IMR-90 (cell line): ENCODE measurements at regions not wholly inside any gene's neighbourhood (a gene's known extent, or its start where the extent isn't known, plus 50 kb on each side); places are given as distances from the start of the nearest gene placed in this dataset.

Source experiments
- ATAC-seq: fragments of 200-7000 bp; cut with Tn5 transposase; 2 replicates; pipeline ENCODE4 v1.9.1; 2020; ENCODE audit warnings: low read depth, mild to moderate bottlenecking, moderate library complexity
- BruUV-seq: library from RNA; stranded (reverse); fragments of 400-500 nt; replicated peaks from 2 replicates; lab custom pipeline; 2021; lab: Mats Ljungman, UMichigan
- CTCF ChIA-PET: fragments of 300-600 bp; formaldehyde crosslinking; extraction: SDS; loops from one replicate; lab custom pipeline; 2021; ENCODE audit warnings: antibody characterized with exemption; lab: Yijun Ruan, JAX
- POLR2A ChIA-PET: fragments of 300-600 bp; sonication (Branson Sonifier 250); formaldehyde crosslinking; loops from one replicate; lab custom pipeline; 2022; ENCODE audit warnings: antibody characterized with exemption; ENCODE audit not compliant: unreplicated experiment; lab: Charles Lee
- DNase-seq: peaks from one replicate; pipeline ENCODE4 v3.0.0; 2013
- H2AFZ ChIP-seq: replicated peaks from 2 replicates; pipeline ENCODE3; 2013; ENCODE audit warnings: low read length, mild to moderate bottlenecking; ENCODE audit not compliant: poor library complexity
- H2AK5ac ChIP-seq: 2 replicates; pipeline ENCODE4 v1.6.1; 2013; ENCODE audit warnings: low read depth, low read length, inconsistent platforms
- H2AK9ac ChIP-seq: replicated peaks from 2 replicates; pipeline ENCODE3; 2013; ENCODE audit warnings: mild to moderate bottlenecking, low read depth, low read length, moderate library complexity; ENCODE audit not compliant: poor library complexity
- H2BK120ac ChIP-seq: 2 replicates; pipeline ENCODE4 v1.6.1; 2013; ENCODE audit warnings: low read depth, low read length, inconsistent platforms
- H2BK15ac ChIP-seq: 3 replicates; pipeline ENCODE4 v1.6.1; 2013; ENCODE audit warnings: low read depth, low read length, inconsistent platforms
- H2BK20ac ChIP-seq: 2 replicates; pipeline ENCODE4 v1.6.1; 2013; ENCODE audit warnings: low read depth, mild to moderate bottlenecking, inconsistent platforms, low read length, moderate library complexity
- H2BK5ac ChIP-seq: 2 replicates; pipeline ENCODE4 v1.6.1; 2013; ENCODE audit warnings: mild to moderate bottlenecking, low read depth, low read length, inconsistent platforms; ENCODE audit not compliant: poor library complexity, severe bottlenecking
- H3K14ac ChIP-seq: replicated peaks from 2 replicates; pipeline ENCODE4 v1.6.1; 2013; ENCODE audit warnings: low read depth, low read length, inconsistent platforms
- H3K18ac ChIP-seq: 2 replicates; pipeline ENCODE4 v1.6.1; 2013; ENCODE audit warnings: low read depth, low read length, control low read depth
- H3K23ac ChIP-seq: 2 replicates; pipeline ENCODE4 v1.6.1; 2013; ENCODE audit warnings: low read depth, low read length, inconsistent platforms
- H3K27ac ChIP-seq: 2 replicates; pipeline ENCODE4 v1.5.1; 2013; ENCODE audit warnings: mild to moderate bottlenecking, control low read depth, low read length; ENCODE audit not compliant: insufficient read depth
- H3K27me3 ChIP-seq: 2 replicates; pipeline ENCODE4 v1.6.1; 2013; ENCODE audit warnings: low read length; ENCODE audit not compliant: control insufficient read depth, insufficient read depth
- H3K36me3 ChIP-seq: 2 replicates; pipeline ENCODE4 v1.6.1; 2013; ENCODE audit warnings: low read length, mixed read lengths; ENCODE audit not compliant: control insufficient read depth, insufficient read depth
- H3K4ac ChIP-seq: 2 replicates; pipeline ENCODE4 v1.6.1; 2013; ENCODE audit warnings: low read depth, low read length, inconsistent platforms
- H3K4me1 ChIP-seq: 2 replicates; pipeline ENCODE4 v1.6.1; 2013; ENCODE audit warnings: low read length, mixed read lengths; ENCODE audit not compliant: control insufficient read depth, insufficient read depth
- H3K4me2 ChIP-seq: 2 replicates; pipeline ENCODE4 v1.6.1; 2013; ENCODE audit warnings: low read depth, mild to moderate bottlenecking, control low read depth, low read length, moderate library complexity
- H3K4me3 ChIP-seq: 2 replicates; pipeline ENCODE4 v1.5.1; 2013; ENCODE audit warnings: low read depth, mild to moderate bottlenecking, control low read depth, low read length, moderate library complexity; ENCODE audit not compliant: insufficient read depth
- H3K56ac ChIP-seq: 2 replicates; pipeline ENCODE4 v1.6.1; 2013; ENCODE audit warnings: low read length, inconsistent platforms; ENCODE audit not compliant: insufficient read depth; ENCODE audit errors: extremely low read depth
- H3K79me1 ChIP-seq, 2 experiments: 2 replicates each; pipeline ENCODE4 v1.6.1; 2013; ENCODE audit warnings: low read length in 2 of 2, inconsistent platforms in 1 of 2, low read depth in 1 of 2
- H3K9ac ChIP-seq: 2 replicates; pipeline ENCODE4 v1.6.1; 2013; ENCODE audit warnings: low read depth, low read length, control low read depth
- H3K9me1 ChIP-seq: 2 replicates; pipeline ENCODE4 v1.6.1; 2013; ENCODE audit warnings: low read length, inconsistent platforms; ENCODE audit not compliant: insufficient read depth
- H3K9me3 ChIP-seq: 2 replicates; pipeline ENCODE4 v1.6.1; 2013; ENCODE audit warnings: low read length; ENCODE audit not compliant: control insufficient read depth, insufficient read depth
- H4K20me1 ChIP-seq: 2 replicates; pipeline ENCODE4 v1.6.1; 2013; ENCODE audit warnings: low read length, inconsistent platforms; ENCODE audit not compliant: insufficient read depth
- H4K5ac ChIP-seq: 2 replicates; pipeline ENCODE4 v1.6.1; 2013; ENCODE audit warnings: mild to moderate bottlenecking, low read depth, low read length, control low read depth
- H4K8ac ChIP-seq, 2 experiments: 2 replicates each; pipeline ENCODE4 v1.6.1; 2013; ENCODE audit warnings: low read depth in 2 of 2, low read length in 2 of 2, control low read depth in 1 of 2, inconsistent platforms in 1 of 2
- H4K91ac ChIP-seq: 2 replicates; pipeline ENCODE4 v1.6.1; 2013; ENCODE audit warnings: low read depth, low read length, inconsistent platforms; ENCODE audit not compliant: insufficient read depth
- CEBPB ChIP-seq: IDR thresholded peaks from 2 replicates; pipeline ENCODE4 v1.6.1; 2012; ENCODE audit warnings: low read depth, low read length, improper control_type of control experiment
- CHD1 ChIP-seq: IDR thresholded peaks from 2 replicates; pipeline ENCODE4 v1.6.1; 2012; ENCODE audit warnings: low read depth, low read length, improper control_type of control experiment
- ELK1 ChIP-seq: fragments of 150-350 bp; IDR thresholded peaks from 2 replicates; pipeline ENCODE4 v1.6.1; 2016; ENCODE audit warnings: low read depth, mild to moderate bottlenecking, low read length, moderate library complexity, borderline replicate concordance
- FOS ChIP-seq: fragments of 150-350 bp; IDR thresholded peaks from 2 replicates; pipeline ENCODE4 v1.6.1; 2016; ENCODE audit warnings: low read depth, low read length
- MAFK ChIP-seq: IDR thresholded peaks from 2 replicates; pipeline ENCODE4 v1.6.1; 2012; ENCODE audit warnings: low read depth, low read length, improper control_type of control experiment
- MAZ ChIP-seq: IDR thresholded peaks from 2 replicates; pipeline ENCODE4 v1.6.1; 2012; ENCODE audit warnings: low read depth, mild to moderate bottlenecking, low read length, improper control_type of control experiment, moderate library complexity, borderline replicate concordance
- POLR2A ChIP-seq: IDR thresholded peaks from 2 replicates; pipeline ENCODE4 v1.6.1; 2012; ENCODE audit warnings: mild to moderate bottlenecking, low read depth, low read length
- WGBS, 2 experiments: methylation state at CpG; one replicate each; pipeline versions ENCODE4 v1.1.5 to v1.1.7; 2013; ENCODE audit warnings: missing lambda C conversion rate in 2 of 2; ENCODE audit not compliant: insufficient read length in 1 of 2; ENCODE audit errors: extremely low coverage in 2 of 2; 5-methylcytosine and 5-hydroxymethylcytosine counted together
- dilution Hi-C: fragments of 300-500 bp; cut with HindIII; formaldehyde crosslinking; loops from one replicate; pipeline ENCODE4 v1.14.3; 2018; ENCODE audit warnings: low sequenced_read_pairs; ENCODE audit not compliant: unreplicated experiment
- in situ Hi-C: fragments of 300-500 bp; cut with MboI; formaldehyde crosslinking; loops from 3 replicates; pipeline ENCODE4 v1.14.3; 2019; ENCODE audit warnings: low sequenced_read_pairs, inconsistent platforms, mixed read lengths
- intact Hi-C: fragments of 100-400 bp; cut with micrococcal nuclease; formaldehyde crosslinking; loops from 2 replicates; pipeline ENCODE4 v1.10.0; 2022

GRCh38 chr3:55177749-55178148 is 249.9 kb upstream of the LRTM1 start:
- Histone ChIP-seq H2AFZ (peak overlapping the region; percentile 53), H3K18ac (peak overlapping the region; percentile 2; the same call in 1 of the 2 replicates), H3K23ac (no peak overlapping the region; the same call in 1 of the 2 replicates), H3K56ac (no peak overlapping the region), H3K4ac (peak overlapping the region; percentile 77), H4K91ac (peak overlapping the region; percentile 90), H3K4me1 (peaks cover 12% of the 10 kb centered on the region), H2AK5ac (peak overlapping the region; percentile 78), H3K27me3 (no peaks in the 10 kb centered on the region), H3K9ac (peak overlapping the region; percentile 54; the same call in 1 of the 2 replicates), H4K5ac (no peak overlapping the region), H2BK20ac (peak overlapping the region; percentile 93), H4K8ac (peak overlapping the region; percentile 48 to 89), H3K9me1 (peaks cover 3% of the 10 kb centered on the region), H3K4me3 (no peak overlapping the region), H4K20me1 (no peaks in the 10 kb centered on the region), H3K27ac (no peak overlapping the region), H3K79me1 (0 out of 4 replicates have a peak, but pooled peaks cover 0 to 3% of the 10 kb centered on the region in 2 experiments), H3K9me3 (no peaks in the 10 kb centered on the region; the same call in 1 of the 2 replicates), H2AK9ac (no peak overlapping the region), H2BK15ac (peak overlapping the region; percentile 98), H3K4me2 (no peak overlapping the region), H2BK120ac (peak overlapping the region; percentile 89), H2BK5ac (peak overlapping the region; percentile 4), H3K36me3 (no peaks in the 10 kb centered on the region), H3K14ac (peak overlapping the region; percentile 60)
- intact Hi-C loops = no loop called here
- DNase-seq = no peak
- ATAC-seq = no peak
- dilution Hi-C loops = no loop called here
- no TSS peak for BruUV-seq
- POLR2A ChIA-PET = no interaction called here
- WGBS, 2 experiments = no CpG with 5 or more reads among the region's 6 CpGs
- CTCF ChIA-PET = no interaction called here
- in situ Hi-C loops = no loop called here
- TF ChIP-seq MAZ (no peak), ELK1 (no peak), CHD1 (no peak), CEBPB (no peak), MAFK (no peak), POLR2A (no peak), FOS (no peak)
